Ramos (cell line): ENCODE measurements at regions not wholly inside any gene's neighbourhood (a gene's known extent, or its start where the extent isn't known, plus 50 kb on each side); places are given as distances from the start of the nearest gene placed in this dataset.

Experiments
- in situ Hi-C: fragments of 300-500 bp; cut with MboI; formaldehyde crosslinking; loops from one replicate; pipeline ENCODE4 v1.14.3; 2022; ENCODE audit warnings: low sequenced_read_pairs; ENCODE audit not compliant: unreplicated experiment

DNA sequence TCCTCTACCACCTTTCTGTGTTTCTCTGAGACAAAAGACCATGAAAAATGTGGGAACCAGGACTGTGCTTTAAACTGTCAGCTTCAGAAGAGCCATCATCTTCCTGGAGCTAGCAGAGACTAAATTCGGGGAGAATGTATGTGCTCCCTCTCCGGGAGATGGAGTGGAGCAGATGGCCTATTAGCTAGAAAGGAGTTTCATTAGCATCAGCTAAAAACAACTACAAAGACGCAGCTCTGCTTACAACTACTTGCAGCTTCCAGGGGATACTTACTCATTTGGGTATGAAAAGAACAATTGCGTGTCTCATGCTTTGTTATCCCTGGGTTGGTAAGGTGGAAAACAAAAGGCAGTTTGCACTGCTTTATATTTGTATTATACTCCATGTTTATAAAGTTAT lies 159.6 kb downstream of the MFSD1 start:
- in situ Hi-C loops: no loop called here

DNA sequence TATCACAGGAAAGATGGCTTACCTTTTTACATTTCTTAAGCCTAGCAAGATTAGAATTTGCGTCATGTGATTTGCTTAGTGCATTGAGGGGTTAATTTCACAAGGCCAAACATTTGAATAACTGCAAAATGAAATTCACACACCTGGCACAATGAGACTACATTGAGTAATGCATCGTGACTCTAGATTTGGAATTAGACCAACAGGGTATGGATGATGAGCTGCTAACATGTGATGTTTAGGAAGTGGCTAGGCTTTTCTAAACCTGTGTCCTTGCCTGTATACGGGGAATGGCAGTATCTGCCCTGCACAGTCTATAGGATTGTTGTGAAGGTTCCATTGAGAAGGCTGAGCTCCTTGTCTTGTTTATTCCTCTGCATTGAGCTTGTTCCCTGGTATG lies 160.1 kb downstream of the MFSD1 start:
- in situ Hi-C loops: no loop called here

DNA sequence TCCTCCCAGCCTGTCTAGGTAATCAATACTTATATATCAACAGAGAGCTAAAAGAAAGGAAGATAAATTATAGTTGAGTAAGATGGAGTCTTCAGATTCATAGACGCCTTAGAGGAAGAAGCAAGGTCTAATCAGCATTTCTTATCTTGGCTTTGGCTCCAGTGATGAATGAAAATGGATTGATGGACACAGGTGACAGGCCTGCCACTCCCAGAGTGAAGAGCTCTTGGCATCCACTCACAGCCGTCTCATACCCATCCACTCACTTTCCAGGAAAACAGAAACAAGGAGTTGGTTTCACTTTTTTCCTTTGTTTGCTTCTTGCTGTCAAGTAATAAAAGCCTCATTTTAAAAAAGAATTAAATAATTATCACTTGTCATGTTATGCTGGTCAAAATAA lies 168.2 kb downstream of the MFSD1 start:
- in situ Hi-C loops: no loop called here

DNA sequence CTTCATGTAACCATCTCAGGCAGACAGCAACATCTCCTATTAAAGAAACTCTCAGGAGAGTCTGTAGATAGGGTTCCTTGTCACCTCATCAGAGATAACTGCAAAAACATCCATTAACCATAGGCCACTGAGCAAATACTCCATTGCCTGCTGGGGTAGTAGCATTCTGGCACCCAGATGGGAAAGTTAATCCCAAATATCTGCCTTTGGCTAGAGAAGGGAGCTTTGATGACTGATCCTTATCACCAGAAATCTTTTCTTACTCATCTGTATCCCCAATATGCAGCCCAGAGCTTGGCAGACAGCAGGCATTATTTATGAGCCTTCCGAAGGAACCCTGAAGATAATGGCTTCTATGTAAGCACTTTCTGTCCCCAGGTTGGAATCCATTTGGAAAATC lies 173.1 kb downstream of the MFSD1 start:
- in situ Hi-C loops: no loop called here

DNA sequence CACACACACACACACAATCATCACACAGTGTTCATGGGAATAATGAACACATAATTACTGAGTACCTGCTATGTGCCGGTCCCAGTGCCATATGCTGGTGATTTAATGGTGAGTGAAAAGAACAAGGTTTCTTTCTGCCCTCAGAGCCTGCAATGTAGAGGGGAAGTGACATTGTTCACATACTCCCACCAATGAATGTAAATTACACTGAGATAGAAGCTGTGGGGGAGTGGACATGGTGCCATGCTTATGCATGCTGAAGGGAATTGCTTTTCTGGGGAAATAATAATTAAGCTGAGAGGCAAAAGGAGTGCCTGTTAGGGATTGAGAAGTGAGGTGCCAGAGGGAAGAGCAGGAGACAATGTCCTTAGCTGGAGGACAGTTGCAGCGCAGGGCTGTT lies 175.1 kb downstream of the MFSD1 start:
- in situ Hi-C loops: no loop called here

DNA sequence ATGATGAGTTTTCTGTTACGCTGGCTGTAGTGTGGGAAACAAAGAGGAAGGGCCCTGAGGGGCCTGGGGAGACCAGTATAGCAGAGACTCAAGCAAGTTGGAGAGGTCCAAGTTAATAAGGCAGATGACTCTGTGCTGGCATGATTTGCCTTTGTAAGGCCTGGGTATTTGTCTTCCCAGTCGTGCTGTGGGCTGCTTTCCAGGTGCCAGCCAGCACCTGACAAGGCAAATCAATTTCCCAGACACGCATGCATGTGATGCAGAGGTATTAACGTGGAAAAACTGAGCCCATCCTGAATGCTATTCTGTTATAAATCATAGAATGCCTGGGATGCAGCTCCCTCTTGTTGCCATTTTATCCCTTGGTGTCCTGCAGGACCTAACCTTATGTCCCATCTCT lies 175.6 kb downstream of the MFSD1 start:
- in situ Hi-C loops: no loop called here

DNA sequence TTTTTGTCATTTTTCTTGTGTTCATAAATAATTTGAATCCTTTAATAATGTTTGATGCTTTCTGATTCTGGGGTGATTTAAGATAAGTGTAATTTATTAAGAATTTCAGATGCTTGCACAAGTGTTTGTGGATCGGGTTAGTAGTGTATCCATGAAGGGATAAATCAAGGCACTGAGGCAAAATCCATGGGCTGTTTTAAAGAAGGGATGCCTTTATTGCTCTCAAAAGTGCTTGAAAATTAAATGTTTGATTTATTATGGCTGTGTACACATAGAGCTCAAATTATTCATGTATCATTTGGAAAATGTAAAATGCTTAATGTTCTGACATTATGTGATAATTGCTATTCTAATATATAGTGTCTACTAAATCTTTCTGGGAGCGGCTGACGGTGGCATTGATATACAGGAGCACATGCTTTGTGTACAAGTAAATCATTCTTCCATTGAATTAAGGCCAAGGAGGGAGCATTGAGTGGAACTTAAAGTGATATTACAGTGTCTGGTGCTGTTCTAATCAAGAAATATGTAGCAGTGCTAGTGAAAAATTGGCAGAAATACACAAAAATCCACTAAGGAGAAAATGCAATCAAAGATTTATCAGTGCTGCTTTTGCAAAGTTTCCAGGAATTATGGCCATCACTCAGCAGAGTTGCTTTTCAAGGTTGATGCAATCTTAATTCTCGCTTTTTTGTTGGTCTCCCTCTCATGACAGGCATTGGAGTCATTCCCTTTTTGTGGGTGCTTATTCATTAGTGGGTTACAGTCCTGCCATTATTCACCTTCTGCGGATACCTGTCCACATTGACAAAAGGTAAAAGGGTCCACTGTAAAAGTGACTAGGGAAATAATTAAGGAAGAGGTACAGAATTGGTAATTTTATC lies 181.6 kb downstream of the MFSD1 start:
- in situ Hi-C loops: no loop called here

DNA sequence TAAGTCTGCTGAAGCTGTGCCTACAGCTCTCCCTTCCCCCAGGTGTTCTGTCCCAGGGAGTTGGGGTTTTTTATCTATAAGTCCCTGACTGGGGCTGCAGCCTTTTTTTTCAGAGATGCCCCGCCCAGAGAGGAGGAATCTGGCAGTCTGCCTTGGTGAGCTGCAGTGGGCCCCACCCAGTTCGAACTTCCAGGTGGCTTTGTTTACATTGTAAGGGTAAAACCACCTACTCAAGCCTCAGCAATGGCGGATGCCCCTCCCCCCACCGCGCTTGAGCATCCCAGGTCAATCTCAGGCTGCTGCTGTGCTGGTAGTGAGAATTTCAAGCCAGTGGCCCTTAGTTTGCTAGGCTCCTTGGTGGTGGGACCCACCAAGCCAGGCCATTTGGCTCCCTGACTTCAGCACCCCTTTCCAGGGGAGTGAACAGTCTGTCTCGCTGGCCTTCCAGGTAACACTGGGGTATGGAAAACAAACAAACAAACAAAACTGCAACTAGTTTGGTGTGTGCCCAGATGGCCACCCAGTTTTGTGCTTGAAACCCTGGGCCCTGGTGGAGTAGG lies 189.4 kb downstream of the MFSD1 start:
- in situ Hi-C loops: no loop called here

DNA sequence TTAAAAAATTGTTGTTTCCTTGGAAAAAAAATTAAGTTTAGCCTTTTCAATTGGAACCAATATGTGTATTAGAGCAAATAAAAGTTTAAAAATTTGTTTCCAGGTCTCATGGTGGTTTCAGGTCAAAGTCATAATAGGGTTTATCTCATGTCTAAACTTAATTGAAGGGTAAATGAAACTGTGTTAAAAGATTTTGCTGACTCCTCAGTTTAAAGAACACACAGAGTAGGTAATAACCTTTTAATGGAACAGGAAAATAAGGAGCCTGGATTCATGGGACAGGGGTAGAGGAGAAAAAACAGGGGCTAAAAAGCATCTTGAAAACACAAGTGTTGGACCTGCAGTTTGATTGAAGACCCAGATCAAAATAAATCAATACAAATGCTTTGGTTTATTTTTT lies 190.6 kb downstream of the MFSD1 start:
- in situ Hi-C loops: no loop called here

DNA sequence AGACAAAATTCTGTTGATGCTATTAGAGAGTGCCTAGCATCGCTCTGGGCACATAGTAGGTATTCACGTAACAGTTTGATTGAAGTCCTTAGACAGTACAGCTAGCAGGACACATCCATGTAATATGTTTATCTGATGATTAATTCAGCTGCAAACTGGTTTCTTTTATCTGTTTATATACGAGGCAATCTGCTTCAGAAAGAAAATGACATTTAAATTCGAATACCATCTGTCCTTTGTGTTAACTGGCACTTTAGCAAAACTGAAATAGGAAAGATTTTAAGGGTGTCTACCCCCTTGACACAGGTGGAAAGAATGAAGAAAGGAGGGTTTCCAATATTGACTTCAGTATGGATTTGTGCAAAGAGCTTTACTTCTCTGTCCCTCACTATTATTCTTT lies 192.5 kb downstream of the MFSD1 start:
- in situ Hi-C loops: no loop called here

DNA sequence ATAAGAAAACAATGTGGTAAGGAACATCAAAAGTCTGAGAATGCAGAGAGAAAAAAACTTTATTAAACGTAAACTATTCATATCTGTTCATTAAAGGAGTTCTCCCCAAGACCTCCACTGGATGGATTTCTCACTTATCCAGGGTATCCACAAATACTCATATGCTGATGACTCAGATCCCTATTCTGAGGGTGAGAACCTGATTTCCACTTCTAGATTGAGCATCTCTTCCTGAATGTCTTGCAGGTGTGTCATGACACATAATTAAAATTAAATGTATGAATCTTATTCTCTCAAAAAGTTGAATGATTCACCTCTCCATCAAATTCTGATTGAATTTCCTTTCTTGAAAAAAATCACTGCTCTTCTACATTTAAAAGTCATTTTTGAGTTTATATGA lies 199.9 kb downstream of the MFSD1 start:
- in situ Hi-C loops: no loop called here

DNA sequence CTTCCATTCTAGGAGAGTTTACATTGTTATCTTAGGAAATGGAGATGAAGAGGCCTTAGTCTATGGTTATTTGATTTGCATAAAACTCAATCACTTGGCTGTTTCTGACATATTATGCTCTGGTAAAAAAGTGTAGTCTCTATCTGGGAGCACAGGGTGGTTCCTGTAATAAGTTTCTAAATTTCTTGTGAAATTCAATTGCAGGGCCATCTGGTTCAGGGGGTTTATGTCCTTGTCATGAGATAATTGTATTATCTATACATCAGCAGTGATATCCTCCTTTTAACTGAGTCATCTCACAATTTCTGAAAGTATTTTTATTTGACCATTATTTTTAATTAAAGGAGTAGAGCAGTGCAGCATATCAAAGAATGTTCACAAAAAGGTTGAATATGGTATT lies 203.3 kb downstream of the MFSD1 start:
- in situ Hi-C loops: no loop called here

DNA sequence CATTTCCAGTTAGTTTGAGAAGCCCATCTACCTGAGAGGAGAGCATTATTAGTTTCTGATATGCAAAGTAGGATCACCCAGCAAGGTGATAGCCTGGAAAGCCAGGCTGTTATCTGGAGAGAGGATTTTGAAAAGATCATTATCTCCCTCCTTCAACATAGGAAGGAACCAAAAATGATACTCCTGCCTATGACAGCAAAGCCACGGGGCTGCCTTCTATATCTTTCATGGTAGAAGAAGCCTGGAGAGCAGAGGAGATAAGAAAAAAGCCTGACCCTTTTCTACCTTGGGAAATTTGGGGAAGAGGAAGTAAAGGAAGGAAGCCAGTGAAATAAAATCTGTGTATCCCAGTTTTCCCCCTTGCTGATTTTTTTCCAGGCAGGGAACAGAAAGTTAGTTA lies 205.5 kb downstream of the MFSD1 start:
- in situ Hi-C loops: no loop called here

DNA sequence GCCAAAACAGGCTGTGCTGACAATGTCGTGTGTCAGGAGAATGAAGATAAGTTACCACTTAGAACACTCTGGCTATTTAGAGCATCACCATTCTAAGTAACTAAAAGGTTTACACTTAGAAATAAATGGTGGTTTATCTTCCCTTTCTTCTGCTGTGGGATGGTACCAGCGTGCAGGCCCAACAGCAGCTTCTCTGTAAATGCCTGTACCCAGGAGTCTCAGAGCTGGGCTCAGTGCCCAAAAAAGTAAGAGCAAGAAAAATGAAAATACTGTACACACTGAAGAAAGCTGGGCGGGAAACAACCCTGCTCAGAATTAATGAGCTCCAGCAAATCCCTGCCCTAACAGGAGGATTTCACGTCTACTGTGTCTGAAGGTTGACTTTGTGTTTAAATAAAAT lies 206.5 kb downstream of the MFSD1 start:
- in situ Hi-C loops: no loop called here

DNA sequence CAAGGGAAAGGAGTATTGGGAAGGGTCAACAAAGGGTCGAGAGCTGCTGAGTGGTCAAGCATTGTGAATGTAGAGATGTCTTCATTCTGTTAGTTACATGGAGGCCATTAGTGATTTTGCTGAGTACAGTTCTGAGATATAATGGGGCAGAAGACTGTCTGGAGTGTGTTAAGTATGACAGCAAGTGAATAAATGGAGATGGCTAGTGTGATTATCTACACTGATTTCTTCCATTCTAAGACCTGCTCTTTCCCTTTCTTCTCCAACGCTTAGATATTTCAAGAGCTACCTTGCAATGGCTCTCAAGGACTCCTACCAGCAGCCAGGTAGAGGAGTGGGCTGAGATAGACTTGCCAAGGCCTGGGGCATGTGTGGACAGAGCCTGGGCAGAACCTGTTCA lies 216.5 kb downstream of the MFSD1 start:
- in situ Hi-C loops: no loop called here

DNA sequence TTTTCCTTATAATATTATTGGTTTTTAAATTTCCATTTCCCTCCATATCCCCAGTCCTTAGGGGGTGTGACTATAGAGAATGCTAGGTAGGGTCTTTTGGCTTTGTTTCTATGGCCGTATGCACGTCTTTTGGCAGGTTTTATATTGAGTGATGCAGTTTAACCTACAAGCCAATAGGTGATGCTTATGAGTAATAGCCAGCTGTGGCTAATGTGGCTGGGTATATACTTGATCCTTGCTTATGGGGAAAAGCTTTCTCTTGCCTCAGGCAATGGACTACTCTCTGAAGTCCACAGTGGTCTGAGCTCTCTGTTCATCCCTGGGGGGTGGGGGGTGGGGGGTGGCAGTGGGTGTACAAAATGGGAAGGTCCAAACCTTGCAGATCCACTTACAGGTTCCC lies 223.9 kb downstream of the MFSD1 start:
- in situ Hi-C loops: no loop called here

DNA sequence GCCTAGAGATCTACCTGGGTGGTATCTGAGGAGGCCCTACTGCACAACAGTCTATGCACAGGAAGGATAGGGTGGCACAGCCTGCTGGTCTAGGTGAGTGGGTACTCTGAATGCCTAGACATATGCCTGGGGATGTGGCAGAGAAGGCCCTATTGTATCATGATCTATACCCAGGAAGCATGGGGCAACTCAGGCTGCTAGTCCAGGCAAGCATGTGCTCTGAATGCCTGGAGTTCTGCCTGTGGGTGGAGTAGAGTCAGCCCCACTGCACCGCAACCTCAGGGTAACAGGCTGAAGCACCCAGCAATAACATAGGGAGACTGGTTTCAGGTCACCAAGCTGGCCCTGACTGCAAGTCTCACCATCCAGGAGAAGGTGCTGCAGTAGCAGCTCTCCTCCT lies 224.7 kb downstream of the MFSD1 start:
- in situ Hi-C loops: no loop called here

DNA sequence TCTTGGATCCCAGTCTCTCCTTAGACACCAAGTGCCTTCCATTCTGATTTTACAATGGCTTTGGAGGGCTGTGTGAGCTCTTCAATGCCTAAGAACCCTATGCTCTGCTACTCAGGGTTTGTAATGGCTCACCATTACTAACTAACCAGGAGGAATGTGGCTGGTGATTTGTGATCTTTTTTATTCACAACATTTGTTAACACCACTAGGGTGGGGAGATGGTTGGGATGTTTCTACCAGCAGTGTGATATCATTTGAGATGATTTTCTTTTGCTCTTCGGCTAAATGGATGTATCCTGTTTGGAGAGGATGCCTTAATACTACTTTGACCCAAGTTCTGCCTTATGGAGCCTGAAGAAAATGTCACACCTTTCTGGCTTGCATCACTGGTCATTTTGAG lies 226.9 kb downstream of the MFSD1 start:
- in situ Hi-C loops: no loop called here

DNA sequence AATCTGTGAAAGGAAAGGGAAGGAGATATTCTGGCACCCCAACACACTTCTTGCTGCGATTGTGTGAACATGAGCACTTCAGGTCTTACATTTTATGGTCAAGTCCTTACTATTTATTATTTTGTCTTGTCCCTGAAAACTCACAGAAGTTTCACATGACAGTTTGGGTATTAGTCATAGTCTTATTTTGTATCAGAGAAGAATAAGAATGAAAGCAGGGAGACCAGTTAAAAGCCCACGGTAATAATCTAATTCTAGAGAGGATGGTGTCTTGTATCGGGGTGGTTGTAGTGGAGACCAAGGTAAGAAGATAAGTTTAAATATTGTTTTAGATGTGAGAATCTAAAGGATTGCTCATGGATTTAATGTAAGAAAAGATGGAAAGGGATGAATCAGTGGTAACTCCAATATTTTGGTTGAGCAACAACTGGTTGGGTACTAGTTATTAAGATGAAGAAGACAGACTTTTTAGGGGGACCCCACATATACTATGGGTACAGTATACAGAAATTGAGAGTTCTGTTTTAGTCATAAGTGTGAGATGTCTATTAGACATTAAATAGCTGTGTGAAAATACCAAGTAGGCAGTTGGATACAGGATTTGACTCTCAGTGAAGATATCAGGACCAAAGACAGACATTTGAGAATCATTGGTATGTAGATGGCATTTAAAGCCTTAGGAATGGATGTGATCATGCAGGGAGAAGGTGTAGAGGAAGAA lies 227.6 kb downstream of the MFSD1 start:
- in situ Hi-C loops: no loop called here

DNA sequence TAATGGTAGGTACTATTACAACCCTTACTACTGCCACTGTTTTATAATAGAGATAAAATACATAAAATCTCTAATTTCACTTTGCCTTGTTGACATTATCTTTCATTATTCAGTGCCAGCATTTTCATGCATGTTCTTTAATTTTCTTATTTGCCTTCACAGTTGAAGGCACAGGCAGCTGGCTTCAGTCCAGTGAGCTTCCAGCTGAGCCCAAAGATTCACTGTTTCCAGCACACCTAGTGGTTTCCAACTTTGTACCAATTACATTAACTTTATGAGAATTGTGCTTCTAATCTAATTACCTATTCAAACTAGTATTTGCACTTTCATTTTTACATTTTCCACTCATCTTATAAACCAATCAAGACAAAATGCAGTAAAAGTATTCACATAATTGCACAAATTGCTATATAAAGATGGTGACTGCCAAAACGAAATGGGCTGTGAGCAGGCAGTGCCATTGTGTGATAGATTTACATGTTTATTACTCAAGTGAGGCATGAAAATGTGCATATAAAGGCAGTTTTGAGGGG lies 228.3 kb downstream of the MFSD1 start:
- in situ Hi-C loops: no loop called here
